NCI-H1048 (cell line): ENCODE measurements at regions not wholly inside any gene's neighbourhood (a gene's known extent, or its start where the extent isn't known, plus 50 kb on each side); places are given as distances from the start of the nearest gene placed in this dataset.

Experiments
- DNase-seq: peaks from one replicate; lab custom pipeline; 2025; lab: John Stamatoyannopoulos, UW

DNA sequence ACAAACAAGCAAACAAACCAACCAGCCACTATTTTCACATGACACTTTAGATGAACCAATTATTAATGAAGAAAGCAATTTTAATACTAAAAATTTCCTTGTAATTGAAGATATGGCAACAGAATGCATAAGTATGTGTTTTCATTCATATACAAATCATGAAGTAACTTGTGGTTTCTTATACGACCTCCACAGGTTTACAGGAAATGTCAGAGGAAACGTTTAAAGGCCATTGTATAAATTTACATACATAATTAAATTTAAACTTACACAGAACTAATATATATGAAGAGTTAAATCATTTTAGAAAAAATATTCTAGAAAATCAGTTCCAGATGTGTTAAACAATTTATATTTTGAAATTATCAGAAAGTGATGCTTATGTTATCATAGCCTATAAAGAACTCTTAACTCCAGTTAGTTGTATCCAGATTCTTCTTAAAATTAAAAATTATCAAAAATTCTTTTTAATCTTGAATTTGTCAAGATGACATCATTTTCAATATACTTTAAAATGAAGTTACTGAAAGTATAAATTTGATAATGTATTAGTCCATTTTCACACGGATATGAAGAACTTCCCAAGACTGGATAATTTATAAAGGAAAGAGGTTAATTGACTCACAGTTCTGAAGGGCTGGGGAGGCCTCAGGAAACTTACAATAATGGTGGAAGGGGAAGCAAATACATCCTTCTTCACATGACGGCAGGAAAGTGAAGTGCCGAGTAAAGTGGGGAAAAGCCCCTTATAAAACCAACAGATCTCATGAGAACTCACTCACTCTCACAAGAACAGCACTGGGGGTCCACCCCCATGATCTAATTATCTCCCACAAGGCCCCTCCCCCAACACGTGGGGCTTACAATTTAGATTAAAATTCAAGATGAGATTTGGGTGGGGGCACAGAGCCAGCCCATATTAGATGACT is 192.0 kb downstream of the PIK3R1 start:
- DNase-seq = no peak

DNA sequence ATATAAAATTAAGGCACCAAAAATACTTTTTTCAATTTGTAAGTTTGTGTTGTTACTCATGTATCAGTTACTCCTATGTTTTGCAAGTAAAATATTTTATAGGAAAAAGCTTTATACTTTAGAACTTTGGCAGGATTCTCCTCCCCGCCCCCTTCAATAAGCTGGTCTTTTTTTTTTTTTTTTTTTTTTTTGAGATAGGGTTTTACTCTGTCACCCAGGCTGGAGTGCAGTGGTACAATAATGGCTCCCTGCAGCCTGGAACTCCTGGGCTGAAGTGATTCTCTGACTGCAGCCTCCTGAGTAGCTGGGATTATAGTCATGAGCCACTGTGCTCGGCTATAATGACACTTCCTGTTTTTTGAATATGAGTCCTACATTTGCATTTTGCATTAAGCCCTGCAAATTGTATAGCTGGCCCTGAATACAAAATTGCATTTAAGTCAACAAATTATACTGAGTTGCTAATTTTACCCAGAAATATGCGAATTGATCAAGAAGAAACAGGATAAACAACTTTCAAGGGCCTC is 192.9 kb downstream of the PIK3R1 start:
- DNase-seq = no peak

DNA sequence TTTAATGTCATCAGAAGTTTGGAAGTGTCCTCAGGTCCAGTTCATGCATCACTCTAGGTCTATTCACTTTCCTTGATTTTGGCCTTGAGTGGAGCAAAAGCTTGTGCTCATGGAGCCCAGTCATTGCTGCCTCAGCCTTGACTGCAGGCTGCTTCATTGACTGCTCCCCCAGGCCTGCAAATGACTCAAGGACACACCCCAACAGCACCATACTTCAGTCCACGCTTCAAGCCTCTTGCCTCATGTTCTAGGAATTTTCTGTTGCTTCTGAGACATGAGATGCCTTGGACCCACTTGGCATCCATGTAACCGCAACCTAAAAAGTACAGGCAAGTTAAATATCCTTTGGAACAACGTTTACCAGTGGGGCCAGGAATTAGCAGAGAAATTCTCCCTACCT is 193.7 kb downstream of the PIK3R1 start:
- DNase-seq = no peak

DNA sequence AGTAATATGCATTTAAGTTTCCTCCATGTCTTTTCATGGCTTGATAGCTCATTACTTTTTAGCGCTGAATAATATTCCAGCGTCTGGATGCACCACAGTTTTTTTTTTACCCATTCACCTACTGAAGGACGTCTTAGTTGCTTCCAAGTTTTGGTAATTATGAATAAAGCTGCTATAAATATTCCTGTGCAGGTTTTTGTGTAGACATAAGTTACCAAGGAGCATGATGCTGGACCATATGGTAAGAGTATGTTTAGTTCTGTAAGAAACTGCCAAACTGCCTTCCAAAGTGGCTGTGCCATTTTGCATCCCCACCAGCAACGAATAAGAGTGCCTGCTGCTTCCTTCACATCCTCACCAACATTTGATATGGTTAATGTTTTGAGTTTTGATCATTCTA is 195.6 kb downstream of the PIK3R1 start:
- no peak for DNase-seq

DNA sequence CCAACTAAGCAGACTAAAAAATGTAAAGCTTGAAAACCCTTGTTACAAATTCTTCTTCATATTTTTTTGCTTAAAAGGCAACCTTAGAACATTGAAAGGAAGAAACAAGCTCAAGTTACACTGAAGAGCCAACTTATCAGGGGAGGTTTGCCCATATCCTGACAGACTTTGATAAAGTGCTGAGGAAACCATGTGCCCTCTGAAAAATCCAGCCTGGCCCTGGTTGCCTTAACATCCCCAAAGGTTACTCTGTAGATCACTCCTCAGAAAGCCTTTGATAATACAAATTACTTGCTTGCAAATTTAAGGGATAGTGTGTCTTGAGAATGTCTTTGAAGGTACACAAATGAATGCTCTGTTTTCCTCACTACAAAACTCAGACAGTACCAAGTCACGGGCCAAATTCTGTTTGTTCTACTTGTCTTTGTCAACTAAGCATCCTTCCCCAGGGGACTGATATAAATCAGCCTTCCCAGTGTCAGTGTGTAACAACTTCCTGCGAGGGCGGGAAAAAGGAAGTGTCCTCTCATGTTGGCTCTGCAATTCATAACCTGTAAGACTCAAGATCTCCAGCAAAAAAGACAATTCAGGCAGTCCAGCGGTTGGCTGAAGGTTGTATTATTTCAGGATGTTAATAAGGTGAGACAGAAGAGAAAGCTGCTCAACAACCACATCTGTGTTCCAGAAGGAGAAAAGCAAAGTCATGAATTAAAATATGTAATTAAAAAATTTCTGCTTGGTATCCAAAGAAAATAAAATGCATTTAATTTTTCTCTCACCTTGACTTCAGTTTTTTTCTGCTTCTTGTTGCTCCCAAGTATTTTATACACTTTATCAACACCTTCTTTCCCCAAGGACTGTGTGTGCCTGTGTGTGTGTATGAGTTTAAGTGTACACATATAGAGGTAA is 199.9 kb downstream of the PIK3R1 start:
- no peak for DNase-seq

DNA sequence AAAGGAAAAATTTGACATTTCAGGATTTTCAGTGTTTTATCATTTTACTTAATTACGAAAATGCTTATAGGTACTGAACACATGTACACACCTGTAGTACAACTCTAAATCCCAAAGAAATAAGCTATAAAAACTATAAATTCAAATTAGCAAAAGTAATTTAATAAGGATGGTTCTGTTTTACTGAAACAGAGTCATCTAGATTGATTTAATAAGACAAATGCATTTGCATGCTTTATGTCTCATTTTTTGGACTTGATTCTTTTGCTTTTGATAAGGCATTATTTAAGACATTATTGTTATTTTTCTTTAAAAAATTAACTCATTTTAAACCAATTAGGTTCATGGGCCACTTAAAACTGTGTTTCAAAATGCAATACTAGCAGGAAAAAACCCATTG is 201.2 kb downstream of the PIK3R1 start:
- DNase-seq = no peak

DNA sequence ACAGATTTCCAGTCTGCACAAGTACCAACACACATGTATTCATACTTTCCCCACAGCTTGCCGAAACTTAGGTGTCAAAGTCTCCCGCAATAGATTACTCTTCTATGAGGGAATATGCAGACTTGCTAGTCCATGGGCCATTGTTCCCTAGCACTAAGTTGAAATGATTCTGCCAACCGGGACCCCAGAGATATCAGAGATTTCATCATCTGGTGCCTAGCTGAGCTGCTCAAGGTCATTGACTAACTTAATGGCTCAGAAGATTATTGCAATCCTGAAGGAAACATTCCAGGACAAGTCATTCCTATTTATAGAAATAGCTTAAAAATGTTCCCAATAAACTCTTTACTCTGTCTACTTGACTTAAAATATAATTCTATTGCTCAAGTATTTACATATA is 202.6 kb downstream of the PIK3R1 start:
- no peak for DNase-seq

DNA sequence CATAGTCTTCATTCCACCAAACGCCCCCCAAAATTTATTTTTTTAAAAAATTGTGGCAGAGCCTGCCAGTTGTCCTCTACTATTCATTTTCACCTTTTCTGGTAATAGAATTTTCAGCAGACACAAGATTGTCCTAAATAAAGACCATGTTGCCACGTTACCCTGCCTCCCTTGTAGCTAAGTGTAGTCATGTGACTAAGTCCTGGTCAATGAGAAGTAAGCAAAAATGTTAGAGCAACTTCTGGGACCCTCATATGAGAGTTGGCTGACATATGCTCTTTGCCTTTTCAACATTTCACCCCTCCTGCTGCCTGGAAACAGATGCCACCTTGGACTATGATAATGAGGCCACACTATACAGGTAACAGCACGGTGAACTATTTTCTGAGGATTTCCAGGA is 203.1 kb downstream of the PIK3R1 start:
- no peak for DNase-seq

DNA sequence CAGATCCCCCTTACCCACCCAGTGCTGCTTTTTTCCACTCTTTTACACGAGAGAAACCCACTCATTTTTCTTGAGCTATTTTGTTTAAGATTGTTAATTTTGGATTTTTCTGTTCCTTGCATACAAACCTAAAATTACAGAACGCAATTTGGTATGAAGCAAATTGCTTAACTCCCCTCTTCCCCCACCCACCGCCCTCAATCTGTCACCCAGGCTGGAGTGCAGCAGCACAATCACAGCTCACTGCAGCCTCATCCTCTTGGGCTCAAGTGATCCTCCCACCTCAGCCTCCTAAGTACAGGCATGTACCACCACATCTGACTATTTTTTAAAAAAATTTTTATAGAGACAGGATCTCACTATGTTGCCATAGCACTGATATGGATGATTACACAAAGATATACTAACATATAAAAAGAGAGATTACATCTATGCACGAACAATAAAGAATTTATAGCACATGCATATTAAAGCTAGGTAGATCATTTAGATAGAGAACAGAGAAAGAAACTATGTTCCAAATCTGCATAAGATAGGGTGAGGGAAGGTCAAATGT is 203.6 kb downstream of the PIK3R1 start:
- no peak for DNase-seq

DNA sequence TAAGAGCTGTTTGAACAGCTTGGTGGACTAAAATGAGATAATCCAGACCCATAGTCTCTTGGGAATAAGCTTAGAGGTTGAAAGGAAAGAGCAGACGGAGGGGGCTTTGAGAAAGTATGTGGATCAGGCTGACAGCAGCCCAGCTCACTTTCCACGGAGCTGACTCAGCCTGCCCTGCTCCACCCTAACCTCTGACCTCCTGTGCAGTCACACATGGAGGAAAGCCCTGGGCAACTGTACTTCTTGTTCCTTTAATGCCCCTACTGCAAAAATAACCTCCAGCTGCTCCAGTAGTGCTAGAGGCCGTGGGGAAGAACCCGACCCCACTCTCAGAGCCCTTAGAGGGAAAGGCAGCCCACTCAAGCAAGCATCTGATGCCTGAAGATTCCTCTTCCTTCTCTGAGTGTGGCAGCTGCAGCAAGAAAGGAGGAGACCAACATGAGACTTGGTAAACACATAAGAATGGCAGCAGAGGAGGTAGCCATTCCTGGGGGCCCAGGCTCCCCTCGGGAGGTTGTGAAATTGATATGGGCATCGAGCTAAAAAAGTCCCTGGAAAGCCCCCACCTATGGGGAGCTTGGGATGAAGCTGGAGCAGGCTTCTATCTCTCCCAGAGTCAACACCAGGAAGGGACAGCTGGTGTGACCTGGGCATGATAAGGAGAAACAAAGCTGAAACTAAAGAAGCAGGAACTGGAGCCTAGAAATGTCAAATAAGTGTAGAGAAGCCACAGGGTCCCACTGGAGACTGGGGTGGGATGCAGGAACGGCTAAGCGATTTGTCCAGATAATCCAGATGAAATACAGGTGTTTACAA is 204.3 kb downstream of the PIK3R1 start:
- DNase-seq = no peak

DNA sequence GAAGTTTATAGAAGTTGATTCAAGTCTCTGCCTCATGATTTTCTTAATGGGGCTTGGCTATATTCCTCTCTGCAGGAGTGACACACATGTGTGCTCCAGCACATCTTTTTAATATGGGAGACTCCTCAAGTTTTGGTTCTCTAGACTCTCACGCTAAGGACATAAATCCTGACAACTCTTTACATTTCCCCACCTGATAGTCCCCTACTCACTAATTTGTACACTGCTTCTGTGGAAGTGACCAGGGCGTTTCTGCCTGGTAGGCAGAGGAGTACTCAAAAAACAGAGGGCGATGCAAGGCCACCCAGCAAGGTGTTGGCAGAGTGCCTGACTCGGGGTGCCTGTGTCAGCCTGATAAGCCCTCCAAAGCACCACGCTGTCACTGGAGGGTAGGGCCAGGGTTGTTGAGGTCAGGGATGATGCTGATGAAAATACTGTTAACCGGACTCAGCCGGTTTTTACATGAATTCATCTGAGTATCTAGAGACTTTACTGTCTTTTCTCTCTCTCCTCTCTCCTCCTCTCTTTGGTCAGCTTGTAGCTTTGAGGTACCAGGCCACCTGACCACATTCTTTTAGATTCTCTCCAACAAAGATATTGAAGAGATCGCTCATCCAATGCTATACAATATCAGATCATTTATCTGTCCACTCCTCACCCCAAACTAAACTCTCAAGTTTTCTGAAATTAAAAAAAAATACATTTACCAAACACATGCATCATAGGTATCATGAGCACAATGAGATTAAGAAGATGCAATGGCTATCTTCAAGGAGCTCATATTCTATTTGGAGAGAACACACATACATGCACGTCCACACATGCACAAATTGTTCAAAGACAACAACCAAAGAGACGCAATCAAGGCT is 205.2 kb downstream of the PIK3R1 start:
- no peak for DNase-seq

DNA sequence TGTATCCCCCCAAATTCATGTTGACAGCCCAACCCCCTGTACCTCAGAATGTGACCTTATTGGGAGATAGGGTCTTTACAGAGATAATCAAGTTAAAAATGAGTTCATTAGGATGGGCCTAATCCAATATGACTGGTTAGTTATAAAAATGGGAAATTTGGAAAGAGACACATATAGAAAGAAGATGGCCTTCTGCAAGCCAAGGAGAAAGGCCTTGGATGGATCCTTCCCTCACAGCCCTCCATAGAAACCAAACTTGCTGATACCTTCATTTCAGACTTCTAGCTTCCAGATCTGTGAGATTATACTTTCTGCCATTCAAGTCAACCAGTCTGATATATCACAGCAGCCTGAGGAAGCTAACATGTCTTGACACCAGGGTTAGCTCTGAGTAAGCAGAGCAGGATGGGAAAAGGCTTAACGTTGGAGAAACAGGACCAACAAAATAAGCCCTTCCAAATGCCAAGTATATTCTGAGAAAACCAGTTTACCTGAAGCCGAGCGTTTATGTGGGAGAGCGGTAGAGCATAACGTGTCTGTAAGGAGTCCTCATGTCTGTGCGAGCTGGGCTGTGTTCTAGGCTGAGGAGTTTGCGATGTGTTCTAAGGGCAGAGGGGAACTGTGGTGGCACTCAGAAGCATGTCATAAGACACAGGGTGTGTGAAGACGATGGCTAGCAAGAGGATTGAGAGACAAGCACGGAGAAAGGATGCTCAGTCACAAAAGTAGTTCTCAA is 206.1 kb downstream of the PIK3R1 start:
- no peak for DNase-seq

DNA sequence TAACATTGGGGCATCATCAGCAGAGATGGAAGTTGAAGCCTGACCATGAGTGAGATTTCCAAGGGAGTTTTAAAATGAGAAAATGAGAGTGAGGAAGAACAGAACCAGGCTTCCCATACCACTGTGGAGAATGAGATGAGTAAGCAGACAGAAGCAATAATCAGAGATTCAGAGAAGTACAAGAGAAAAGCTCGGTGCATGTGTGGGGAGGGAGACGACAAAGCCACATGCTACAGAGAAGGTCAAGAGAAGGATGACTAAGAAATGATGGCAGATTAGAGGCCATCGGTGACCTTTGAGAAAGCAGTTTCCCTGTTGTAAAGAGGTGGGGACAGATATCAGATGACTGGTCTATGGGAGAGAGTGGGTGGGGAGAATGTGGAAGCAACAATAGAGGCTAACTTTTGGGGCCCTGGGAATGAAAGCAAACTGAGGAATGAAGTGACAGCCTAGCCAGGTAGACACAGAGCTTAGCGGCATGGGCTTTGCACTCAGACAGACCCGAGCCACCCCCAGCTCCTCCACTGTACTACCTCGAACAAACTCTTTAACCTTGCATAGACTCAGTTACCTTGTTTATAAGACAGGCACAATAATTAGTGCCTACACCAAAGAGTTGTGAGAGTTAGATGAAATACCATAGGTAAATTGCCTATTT is 207.7 kb downstream of the PIK3R1 start:
- no peak for DNase-seq

DNA sequence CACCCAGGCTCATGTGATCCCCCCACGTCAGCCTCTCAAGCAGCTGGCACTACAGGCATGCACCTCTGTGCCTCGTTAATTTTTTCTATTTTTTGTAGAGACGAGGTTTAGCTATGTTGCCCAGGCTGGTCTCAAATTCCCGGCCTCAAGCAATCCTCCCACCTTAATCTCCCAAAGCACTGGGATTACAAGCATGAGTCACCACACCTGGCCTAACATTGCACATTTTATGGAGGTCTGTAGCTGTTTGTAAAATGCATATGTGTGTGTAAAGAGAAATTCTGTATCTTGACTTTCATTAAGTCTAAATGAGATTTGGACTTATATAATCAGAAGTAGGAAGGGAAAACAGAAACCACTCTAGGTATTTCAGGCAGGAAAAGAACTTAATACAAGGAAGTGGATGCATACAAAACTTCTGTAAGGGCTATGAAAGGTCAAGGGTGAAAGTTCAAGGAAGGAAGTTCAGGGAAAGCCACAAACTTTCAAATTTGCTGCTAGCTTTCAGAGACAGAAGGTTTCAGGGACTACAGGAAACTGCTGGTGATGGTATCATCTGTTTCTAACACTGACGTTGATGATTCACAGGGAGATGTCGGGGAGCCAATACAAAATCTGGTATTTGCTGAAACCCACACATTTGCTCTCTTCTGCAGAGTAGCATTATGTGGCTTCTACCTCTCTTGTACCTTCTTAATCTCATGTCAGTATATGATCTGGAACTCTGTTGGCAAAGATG is 209.4 kb downstream of the PIK3R1 start:
- no peak for DNase-seq

DNA sequence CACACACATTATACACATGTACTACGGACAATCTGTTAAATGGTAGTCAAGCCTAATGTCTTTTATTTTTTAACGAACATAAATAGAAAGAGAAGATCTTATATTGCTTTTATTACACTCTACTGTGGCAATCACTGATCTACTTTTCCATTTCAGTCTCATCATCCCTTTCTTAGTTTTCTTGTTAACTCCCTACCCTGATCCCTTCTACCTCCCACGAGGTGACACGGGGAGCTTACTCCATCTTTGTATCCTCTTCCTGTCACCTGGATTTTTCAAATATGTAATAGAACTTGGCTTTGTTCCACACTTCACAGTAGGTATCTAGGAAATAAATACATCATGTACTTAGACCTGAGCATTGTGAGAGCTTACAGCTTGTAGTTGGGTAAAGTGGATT is 211.0 kb downstream of the PIK3R1 start:
- DNase-seq = no peak

DNA sequence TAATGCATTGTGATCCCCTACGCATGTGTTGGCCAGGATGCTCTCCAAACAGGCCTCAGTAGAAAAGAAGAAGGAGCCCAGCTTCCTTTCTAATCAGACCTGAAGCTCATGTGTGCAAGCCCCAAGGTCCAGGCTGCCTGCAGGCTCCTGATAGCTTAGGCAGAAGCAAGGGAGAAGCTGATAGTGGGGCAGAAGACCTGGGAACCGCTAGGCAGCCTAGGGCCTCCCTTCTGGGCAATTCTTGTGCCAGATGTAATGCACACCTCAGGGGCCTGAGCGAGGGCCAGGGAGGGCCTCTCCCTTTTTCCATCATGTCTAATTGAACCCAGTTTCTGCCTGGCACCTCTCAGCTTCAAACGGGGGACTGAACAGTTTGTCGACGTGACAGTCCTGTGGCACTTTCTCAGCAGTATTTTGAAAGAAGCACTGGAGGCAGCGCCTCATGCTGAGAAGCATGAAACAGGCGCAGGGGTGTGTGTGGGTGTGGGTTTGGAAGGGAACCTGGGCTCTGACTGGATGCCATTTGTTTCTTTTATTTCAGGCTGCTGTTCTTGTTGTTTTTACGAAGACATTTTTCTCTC is 212.8 kb downstream of the PIK3R1 start:
- no peak for DNase-seq

DNA sequence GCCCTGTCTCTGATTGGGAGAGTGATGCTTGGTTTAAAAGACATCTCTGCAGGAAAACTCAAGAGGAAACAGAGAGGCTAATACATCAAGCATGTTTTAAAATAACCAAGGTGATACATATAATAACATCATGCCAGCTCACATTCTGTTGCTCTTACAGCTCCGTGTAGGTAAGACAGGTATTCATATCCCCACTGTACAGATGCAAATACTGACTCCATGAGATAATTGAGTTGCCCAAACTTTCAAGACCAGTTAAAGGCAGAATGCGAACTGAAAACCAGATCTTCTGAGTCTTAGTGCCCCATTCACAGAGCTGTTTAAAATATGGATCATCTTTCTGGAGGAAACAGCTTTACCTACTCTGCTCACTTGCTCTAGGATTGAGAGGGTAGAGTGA is 214.0 kb downstream of the PIK3R1 start:
- no peak for DNase-seq

DNA sequence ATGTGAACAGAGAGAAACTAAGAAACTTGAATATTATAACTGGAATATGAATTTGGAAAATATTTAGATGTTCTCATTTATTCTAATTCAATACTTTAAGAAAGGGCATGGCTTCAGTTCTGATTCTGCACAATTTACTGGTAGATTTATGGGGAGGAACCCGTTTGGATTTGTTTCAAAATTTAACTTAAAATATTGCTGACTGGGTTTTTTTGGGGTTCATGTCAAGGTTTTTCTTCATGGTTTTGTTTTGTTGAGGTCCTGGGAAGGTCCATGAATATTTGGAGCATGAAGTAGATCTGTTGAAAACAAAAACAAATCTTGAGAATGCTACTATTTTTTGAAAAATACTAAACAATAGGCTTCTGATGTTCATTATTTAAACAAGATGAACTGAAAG is 214.7 kb downstream of the PIK3R1 start:
- no peak for DNase-seq
